B cell (primary cell): ENCODE measurements at regions not wholly inside any gene's neighbourhood (a gene's known extent, or its start where the extent isn't known, plus 50 kb on each side); places are given as distances from the start of the nearest gene placed in this dataset.

Experiments used
- EZH2 ChIP-seq: IDR thresholded peaks from 2 replicates; pipeline ENCODE4 v1.6.1; 2012; ENCODE audit warnings: borderline replicate concordance, low read depth, mild to moderate bottlenecking, moderate library complexity, low read length; ENCODE audit not compliant: insufficient read depth, poor library complexity, severe bottlenecking
- TF ChIP-seq, protein P1 (sequence below): fragments of 200-600 bp; IDR thresholded peaks from one replicate; pipeline ENCODE4 v1.8.0; 2022; ENCODE audit warnings: antibody characterized with exemption, mild to moderate bottlenecking

DNA sequence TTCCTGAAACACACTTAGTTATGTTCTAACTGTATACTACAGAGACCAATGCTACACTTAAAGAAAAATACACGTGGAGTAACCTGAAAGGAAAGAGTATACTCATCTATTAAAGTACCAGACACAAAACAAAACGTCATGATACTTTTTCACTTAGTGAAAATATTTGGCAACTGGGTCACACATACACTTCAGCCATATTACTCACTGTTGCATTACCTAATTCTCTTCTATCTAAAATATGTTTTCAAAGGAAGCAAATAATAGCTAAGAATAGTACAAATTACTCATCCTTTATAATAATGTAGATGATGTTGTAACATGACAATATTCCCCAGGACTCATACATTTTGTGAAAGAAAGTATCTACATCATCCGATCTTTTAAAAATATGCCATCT, 76.5 kb upstream of the EPB41L3 start:
- TF ChIP-seq, protein P1, sequence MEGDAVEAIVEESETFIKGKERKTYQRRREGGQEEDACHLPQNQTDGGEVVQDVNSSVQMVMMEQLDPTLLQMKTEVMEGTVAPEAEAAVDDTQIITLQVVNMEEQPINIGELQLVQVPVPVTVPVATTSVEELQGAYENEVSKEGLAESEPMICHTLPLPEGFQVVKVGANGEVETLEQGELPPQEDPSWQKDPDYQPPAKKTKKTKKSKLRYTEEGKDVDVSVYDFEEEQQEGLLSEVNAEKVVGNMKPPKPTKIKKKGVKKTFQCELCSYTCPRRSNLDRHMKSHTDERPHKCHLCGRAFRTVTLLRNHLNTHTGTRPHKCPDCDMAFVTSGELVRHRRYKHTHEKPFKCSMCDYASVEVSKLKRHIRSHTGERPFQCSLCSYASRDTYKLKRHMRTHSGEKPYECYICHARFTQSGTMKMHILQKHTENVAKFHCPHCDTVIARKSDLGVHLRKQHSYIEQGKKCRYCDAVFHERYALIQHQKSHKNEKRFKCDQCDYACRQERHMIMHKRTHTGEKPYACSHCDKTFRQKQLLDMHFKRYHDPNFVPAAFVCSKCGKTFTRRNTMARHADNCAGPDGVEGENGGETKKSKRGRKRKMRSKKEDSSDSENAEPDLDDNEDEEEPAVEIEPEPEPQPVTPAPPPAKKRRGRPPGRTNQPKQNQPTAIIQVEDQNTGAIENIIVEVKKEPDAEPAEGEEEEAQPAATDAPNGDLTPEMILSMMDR = no peak
- no peak for TF ChIP-seq EZH2
